Endothelial cell (in vitro differentiated cells): ENCODE measurements at regions not wholly inside any gene's neighbourhood (a gene's known extent, or its start where the extent isn't known, plus 50 kb on each side); places are given as distances from the start of the nearest gene placed in this dataset.

Experiments used
- DNase-seq: peaks from one replicate; pipeline ENCODE4 v3.0.0; 2021; ENCODE audit warnings: low spot score
- H3K27ac Mint-ChIP-seq: one replicate; pipeline ENCODE4 v1.8.0; 2021; ENCODE audit warnings: mixed read lengths, inconsistent platforms; ENCODE audit not compliant: unreplicated experiment
- H3K27me3 Mint-ChIP-seq: one replicate; pipeline ENCODE4 v1.8.0; 2021; ENCODE audit warnings: mild to moderate bottlenecking, moderate library complexity, mixed read lengths, inconsistent platforms; ENCODE audit not compliant: unreplicated experiment
- H3K36me3 Mint-ChIP-seq: one replicate; pipeline ENCODE4 v1.8.0; 2021; ENCODE audit warnings: mild to moderate bottlenecking, low read depth, mixed read lengths, inconsistent platforms; ENCODE audit not compliant: unreplicated experiment
- H3K4me1 Mint-ChIP-seq: one replicate; pipeline ENCODE4 v1.8.0; 2021; ENCODE audit warnings: mild to moderate bottlenecking, mixed read lengths, inconsistent platforms; ENCODE audit not compliant: unreplicated experiment
- H3K4me3 Mint-ChIP-seq: one replicate; pipeline ENCODE4 v1.8.0; 2021; ENCODE audit warnings: mild to moderate bottlenecking, mixed read lengths, inconsistent platforms; ENCODE audit not compliant: unreplicated experiment
- H3K9me3 Mint-ChIP-seq: one replicate; pipeline ENCODE4 v1.8.0; 2021; ENCODE audit warnings: mixed read lengths, inconsistent platforms; ENCODE audit not compliant: unreplicated experiment
- TF ChIP-seq, protein P1 (sequence below): fragments of 200-600 bp; sonication (generic); IDR thresholded peaks from one replicate; pipeline ENCODE4 v1.5.0; 2021; ENCODE audit warnings: antibody characterized with exemption; ENCODE audit not compliant: unreplicated experiment

DNA sequence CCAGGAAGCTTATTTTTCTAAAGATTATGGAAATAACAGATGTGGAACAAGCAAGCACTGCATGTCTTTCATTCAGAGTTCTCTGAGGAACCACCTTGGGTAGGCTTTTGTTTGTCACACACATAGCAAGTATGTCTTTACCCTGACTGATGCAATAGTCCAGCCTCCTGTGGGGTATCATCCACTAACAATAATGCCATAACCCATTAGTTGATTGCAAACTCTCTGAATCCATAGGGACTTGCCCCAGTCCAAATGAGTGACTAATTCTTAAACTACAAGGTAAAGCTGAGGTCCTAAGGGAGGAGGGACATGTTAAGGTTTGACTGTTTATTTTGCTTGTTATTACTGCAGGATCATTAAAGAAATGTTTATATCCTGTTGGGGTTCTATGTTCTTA, 151.4 kb upstream of the PRPS1L1 start:
- DNase-seq: no peak
- H3K27ac Mint-ChIP-seq: no peak overlapping the region
- no peaks in the 10 kb centered on the region for H3K9me3 Mint-ChIP-seq
- TF ChIP-seq, protein P1, sequence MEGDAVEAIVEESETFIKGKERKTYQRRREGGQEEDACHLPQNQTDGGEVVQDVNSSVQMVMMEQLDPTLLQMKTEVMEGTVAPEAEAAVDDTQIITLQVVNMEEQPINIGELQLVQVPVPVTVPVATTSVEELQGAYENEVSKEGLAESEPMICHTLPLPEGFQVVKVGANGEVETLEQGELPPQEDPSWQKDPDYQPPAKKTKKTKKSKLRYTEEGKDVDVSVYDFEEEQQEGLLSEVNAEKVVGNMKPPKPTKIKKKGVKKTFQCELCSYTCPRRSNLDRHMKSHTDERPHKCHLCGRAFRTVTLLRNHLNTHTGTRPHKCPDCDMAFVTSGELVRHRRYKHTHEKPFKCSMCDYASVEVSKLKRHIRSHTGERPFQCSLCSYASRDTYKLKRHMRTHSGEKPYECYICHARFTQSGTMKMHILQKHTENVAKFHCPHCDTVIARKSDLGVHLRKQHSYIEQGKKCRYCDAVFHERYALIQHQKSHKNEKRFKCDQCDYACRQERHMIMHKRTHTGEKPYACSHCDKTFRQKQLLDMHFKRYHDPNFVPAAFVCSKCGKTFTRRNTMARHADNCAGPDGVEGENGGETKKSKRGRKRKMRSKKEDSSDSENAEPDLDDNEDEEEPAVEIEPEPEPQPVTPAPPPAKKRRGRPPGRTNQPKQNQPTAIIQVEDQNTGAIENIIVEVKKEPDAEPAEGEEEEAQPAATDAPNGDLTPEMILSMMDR: no peak
- no peak overlapping the region for H3K4me3 Mint-ChIP-seq
- peaks cover 11% of the 10 kb centered on the region for H3K4me1 Mint-ChIP-seq
- no peaks in the 10 kb centered on the region for H3K36me3 Mint-ChIP-seq
- H3K27me3 Mint-ChIP-seq: no peaks in the 10 kb centered on the region

DNA sequence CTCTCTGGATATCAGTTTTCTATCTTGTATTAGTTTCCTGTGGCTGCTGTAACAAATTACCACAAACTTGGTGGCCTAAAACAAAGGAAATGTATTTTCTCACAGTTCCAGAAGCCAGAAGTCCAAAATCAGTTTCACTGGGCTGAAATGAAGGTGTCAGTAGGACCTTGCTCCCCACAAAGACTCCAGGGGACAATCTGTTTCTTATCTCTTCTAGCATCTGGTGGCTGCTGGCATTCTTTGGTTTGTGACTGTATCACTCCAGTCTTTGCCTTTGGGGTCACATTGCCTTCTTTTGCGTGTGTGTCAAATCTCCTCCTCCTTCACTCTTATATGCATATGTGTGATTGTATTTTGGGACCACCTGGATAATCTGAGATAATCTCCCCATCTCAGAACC, 153.0 kb upstream of the PRPS1L1 start:
- H3K4me1 Mint-ChIP-seq: peaks cover 11% of the 10 kb centered on the region
- TF ChIP-seq, protein P1: no peak

DNA sequence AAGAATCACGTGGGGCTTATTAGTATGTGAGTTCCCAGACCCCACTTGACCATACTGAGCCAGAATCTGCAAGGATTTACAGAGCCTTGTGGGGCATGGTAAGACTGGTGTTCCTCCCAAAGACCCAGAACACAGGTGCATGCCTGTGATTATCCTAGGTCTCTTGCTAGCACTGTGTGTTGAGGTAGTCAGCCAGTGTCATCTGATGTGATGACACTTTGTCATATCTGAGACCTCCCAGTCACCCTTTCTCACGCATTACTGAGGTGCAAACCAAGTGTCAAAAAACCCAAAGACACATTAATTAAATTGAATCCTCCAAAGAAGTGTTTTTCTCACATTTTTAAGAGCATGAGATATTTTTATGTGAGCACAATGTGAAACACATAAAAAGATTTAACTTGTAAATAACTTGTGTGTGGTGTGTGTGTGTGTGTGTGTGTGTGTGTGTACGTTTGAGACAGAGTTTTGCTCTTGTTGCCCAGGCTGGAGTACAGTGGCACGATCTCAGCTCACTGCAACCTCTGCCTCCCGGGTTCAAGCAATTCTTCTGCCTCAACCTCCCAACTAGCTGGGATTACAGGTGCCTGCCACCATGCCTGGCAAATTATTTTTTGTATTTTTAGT, 162.0 kb upstream of the PRPS1L1 start:
- H3K4me1 Mint-ChIP-seq: peaks cover 3% of the 10 kb centered on the region
- no peak for DNase-seq
- no peaks in the 10 kb centered on the region for H3K36me3 Mint-ChIP-seq
- H3K4me3 Mint-ChIP-seq: no peak overlapping the region
- no peak overlapping the region for H3K27ac Mint-ChIP-seq
- no peaks in the 10 kb centered on the region for H3K27me3 Mint-ChIP-seq
- no peaks in the 10 kb centered on the region for H3K9me3 Mint-ChIP-seq
- TF ChIP-seq, protein P1: no peak

More for the DNA sequence above, 153.0 kb upstream of the PRPS1L1 start:
- H3K4me3 Mint-ChIP-seq: no peak overlapping the region
- H3K36me3 Mint-ChIP-seq: no peaks in the 10 kb centered on the region
- H3K9me3 Mint-ChIP-seq: no peaks in the 10 kb centered on the region
- H3K27ac Mint-ChIP-seq: no peak overlapping the region
- DNase-seq: no peak
- no peaks in the 10 kb centered on the region for H3K27me3 Mint-ChIP-seq

DNA sequence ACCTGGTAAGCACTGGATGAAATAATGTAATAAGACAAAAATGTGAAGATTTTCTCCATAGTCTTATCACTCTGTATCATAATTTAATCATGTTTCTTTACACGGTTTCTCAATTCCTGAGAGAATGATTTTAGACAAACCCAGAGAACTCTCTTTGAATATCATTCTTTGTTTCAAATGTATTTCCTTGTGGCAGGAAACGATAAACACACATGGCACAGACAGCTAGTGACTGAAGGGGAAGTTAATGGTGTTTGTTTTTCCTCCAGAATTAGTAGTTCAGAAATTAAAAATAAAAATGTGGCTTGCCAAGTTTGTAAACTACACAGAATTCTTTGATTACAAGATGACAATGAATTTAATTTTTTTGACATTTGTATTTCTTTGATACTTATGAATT, 163.7 kb upstream of the PRPS1L1 start:
- Mint-ChIP-seq H3K36me3 (no peaks in the 10 kb centered on the region), H3K4me1 (peaks cover 3% of the 10 kb centered on the region), H3K9me3 (no peaks in the 10 kb centered on the region), H3K27ac (no peak overlapping the region), H3K27me3 (no peaks in the 10 kb centered on the region), H3K4me3 (no peak overlapping the region)
- TF ChIP-seq, protein P1: no peak
- no peak for DNase-seq

DNA sequence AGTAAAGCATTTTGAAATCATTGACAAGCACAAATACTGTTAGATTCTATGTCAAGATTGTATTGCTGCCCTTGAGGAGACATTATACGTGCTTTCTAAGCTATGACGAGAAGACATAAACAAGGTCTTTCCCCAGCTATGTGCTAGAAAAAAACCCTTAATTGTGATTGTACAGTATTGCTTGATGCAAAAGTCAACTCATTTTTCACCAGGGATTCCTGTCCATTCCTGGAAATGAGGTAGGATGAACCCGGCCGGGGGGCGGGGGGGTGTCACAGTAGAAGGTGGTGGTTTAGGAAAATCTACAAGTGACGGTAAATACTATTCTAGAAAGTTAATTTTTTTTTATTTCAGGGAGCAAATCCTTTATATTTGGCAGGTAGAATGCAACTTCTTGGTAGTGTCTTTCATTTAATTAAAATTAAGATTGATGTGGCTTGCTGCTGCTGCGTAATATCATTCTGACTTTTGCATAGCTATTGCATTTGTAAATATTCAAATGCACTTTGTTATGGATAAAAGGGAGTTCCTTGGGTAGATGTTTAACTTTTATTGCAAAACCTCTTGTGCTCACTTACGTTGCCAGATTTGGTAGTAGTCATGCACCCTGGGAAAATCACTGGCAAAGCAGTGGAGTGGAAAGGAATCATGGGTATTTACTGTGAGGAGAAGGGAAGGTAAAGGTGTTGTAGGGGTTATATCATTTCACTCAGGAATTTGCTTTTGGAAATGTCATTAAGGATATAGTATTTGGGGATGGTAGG, 164.4 kb upstream of the PRPS1L1 start:
- Mint-ChIP-seq H3K4me3 (no peak overlapping the region), H3K9me3 (no peaks in the 10 kb centered on the region), H3K27ac (no peak overlapping the region), H3K27me3 (no peaks in the 10 kb centered on the region), H3K4me1 (peaks cover 3% of the 10 kb centered on the region), H3K36me3 (no peaks in the 10 kb centered on the region)
- no peak for DNase-seq
- TF ChIP-seq, protein P1: no peak
